Fibroblast of skin of back (primary cell): ENCODE measurements at regions not wholly inside any gene's neighbourhood (a gene's known extent, or its start where the extent isn't known, plus 50 kb on each side); places are given as distances from the start of the nearest gene placed in this dataset.
"Not testable (repeated sequence)": the region's sequence is repeated elsewhere in the genome, so short reads cannot be mapped to it uniquely, and the experiment has no call there.

ENCODE experiments used
- DNase-seq: peaks from one replicate; pipeline ENCODE4 v3.0.0-alpha.2; 2013

DNA sequence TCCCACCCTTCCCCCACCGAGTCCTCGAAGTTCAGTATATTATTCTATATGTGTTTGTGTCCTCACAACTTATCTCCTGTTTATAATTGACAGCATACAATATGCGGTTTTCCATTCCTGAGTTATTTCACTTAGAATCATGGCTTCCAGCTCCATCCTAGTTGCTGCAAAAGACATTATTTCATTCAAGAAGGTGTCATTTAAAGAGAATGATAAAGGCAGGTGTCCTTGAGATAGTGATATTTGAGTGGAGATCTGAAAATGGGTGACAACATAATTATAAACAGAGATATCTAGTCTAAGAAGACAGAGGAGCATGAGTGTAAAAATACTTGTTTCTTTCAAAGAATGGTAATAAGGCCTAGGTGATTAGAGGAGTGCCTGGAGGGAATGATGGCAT, 876.8 kb downstream of the SLC6A15 start:
- no peak for DNase-seq

DNA sequence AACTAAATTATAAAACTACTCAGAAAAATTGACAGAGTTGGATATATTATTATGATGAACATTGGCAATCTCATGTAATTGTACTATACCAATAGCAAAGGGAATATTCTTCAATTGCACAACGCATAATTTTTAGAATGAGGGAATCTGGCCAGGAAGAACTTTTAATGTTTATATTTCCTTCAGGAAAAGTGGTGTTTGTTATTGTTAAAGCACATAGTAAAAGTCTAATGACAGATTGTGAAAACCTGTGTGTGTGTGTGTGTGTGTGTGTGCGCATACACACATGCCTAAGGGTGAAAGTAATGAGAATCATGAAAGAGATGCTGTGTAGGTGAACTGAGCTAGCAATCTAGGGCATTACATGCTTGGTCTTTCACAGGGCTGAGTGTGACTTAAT, 877.7 kb downstream of the SLC6A15 start:
- DNase-seq, result no peak

DNA sequence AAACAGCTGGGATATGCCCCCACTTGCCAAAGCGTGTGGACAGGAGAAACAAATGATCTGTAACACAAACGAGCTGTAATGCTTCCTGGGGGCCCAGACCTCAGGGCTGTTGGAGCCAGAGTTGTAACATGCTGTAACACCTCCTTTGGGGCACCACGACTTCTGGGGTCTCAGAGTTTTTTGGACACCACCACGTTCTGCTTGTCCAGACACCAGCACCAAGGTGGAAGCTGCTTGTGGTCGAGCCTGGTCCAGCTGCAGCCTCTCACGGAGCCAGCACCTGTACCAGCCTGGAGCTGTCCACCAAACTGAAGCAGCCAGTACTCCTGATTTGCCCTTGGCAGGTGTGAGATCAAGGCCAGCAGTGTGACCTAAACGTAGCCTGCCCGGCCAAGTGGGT, 879.4 kb downstream of the SLC6A15 start:
- DNase-seq, result no peak

DNA sequence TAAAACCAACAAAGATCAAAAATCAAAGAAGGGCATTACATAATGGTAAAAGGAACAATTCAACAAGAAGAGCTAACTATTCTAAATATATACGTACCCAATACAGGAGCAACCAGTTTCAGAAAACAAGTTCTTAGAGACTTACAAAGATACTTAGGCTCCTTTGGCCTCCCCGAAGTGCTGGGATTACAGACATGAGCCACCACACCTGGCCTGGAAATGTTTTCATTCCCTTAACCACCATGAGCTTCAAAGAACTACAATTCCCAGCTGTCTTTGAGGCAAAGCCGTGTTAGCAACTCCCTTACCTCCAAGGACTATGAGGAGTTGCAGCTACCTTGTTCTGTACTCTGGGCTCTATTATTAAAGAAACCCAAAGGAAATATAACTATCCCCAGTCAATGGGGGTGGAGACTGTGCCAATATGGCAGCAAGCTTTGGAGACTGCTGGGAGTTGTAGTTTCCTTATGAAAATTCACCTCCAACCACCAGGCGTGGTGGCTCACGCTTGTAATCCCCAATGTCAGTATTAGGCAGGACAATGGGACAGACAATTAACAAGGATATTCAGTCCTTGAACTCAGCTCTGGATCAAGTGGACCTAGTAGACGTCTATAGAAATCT, 893.9 kb downstream of the SLC6A15 start:
- not testable (repeated sequence) for DNase-seq

DNA sequence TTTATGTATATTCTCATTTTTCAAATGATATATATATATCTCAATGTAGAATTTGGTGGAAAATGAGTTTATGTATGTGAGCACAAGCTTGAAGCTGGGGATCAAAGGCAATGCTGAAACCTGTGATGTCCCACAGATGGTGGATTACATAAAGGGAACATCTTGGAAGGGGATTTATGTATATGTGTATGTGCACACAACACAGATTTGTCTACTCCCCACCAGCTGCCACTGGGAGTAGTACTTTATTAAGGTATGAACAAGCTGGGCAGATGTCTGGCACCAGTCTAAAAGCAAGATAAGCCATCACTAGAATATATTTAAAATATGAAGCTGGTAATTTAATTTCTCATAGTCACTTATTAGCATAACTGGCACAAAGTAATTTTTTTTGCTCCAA, 895.6 kb downstream of the SLC6A15 start:
- no peak for DNase-seq

DNA sequence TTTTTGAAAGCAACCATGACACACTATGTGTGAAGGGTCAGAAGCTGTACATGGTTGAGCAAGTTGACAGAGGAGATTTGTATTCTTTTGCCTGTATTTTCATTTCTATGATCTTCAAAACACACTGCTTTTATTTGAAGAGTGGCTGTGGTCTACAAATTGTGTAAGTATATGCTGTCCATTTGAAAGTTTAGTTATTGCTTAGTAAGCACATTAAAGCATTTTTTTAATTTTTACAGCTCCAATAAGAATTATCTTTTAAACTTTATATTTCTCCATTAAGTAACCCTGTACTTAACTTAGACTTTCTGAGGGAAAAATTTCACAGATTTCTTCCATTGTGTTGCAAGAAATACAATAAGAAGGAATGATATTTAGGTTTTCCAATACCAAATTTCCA, 915.2 kb downstream of the SLC6A15 start:
- DNase-seq, result no peak

DNA sequence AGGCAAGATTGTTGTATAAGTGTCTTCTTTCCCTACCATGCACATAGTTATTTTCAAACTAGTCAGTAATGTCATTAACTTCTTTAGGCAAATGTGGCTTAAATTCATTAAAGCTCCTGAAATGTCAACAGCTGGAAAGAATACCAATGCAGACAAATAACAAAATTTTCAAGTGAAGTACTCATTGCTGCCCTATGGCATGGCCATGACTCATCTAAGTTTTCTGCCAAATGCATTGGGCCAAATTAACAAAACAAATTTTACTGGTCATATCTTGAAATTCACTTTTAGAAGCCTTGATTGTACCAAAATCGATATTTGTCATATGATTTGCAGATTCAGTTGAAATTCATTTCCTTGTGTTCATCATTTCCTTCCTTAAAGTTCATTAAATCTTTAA, 915.9 kb downstream of the SLC6A15 start:
- DNase-seq, result peak; percentile 12

DNA sequence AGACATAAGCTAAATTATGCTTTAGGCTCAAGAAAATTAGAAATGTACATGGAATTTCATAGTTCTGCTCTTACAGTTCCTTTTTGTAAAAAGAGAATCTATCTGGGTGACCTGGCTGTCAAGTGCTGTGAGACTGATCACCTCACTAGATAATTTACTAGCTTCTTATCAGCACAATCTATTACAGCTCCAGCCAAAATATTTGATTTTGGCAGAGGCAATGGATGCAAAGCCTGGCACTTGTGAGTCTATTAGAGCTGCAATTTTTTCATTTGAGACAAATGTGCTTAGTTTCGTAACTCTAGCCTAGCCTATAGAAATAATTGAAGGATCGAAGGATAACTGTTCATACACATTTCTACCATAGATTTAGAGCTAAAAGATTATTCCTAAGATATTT, 927.5 kb downstream of the SLC6A15 start:
- no peak for DNase-seq

DNA sequence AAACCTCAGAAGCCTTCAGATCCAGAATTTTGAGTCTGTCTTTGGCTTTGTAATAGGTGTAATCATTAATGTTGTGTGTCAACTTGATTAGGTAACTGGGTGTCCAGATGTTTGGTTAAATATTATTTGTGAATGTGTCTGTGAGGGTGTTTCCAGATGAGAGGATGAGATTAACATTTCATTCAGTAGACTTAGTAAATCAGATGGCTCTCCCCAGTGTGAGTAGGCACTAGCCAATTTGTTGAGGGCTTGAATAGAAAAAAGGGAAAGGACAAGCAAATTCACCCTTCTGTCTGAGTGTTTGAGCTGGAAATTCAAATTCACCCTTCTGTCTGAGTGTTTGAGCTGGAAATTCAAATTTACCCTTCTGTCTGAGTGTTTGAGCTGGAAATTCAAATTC, 932.2 kb downstream of the SLC6A15 start:
- DNase-seq, result no peak

DNA sequence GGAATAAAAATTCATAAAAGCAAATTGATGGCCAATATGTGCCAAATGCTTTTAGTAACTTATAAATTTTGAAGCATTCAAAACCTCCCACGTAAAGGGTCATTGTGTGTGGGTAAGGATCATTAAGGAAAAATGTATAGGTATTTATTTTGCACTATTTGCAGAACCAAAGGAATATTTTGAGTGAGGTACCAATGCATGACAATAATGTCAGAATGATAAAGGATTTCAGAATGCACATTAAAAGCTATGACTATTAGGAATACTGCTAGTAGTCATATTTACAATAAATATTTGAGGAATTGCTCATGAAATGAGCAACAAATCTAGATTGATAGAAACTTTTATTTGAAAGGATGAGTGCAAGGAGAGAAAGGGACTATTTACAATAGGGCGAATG, 932.8 kb downstream of the SLC6A15 start:
- DNase-seq, result peak; percentile 3

DNA sequence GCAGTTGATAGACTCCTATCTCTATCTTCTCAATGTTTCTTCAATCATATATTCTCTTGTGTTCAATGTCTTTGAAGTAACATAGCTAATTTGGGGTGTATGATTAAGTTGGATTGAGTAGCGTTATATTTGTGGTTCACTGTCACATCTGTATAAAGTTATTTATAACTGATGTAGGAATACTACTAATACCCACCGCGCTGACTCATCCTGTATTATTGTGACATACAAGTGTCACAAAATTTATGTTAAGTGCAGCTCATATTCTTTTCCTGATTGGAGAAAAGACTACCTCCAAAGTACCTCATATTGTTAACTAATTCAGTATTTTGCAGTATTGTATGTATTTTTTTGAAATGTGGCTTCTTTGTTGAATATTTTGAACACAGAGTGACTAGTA, 940.8 kb downstream of the SLC6A15 start:
- peak; percentile 5 for DNase-seq

DNA sequence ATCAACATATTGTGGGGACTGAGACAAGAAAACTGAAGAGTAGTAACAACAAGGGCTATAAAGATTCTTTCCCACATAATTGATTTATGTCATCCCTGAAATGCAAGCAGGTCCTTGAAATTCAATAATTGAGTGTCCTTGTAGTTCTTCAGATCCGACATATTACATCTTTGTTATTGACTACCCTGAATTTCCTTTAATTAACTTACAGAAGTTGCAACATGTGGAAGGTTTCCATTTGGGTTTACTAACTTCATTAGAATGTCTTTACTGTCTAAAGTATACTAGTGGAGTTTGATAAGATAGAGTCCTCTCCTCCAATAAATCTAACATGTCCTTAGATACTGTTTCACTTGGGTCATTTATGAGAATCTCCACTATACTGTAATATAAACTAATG, 951.8 kb downstream of the SLC6A15 start:
- DNase-seq, result no peak

DNA sequence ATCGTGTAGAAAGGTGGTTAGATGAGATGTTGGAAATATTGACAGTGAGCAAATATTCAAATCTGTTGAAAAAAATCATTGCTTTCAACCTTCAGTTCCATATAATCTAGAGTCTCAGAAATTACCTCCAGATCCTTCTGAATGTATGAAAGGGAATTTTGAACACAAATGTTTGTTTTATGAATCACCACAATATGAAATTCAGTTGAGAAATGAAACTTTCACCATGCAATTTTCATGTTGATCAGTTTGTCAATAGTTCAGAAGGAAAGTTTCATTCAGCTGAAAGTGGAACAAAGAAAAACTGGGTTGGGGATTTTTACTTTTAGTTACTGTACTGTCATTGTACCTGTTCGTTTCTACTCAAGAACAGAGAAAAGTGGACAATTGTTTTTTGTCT, 953.6 kb downstream of the SLC6A15 start:
- DNase-seq, result peak; percentile 26

DNA sequence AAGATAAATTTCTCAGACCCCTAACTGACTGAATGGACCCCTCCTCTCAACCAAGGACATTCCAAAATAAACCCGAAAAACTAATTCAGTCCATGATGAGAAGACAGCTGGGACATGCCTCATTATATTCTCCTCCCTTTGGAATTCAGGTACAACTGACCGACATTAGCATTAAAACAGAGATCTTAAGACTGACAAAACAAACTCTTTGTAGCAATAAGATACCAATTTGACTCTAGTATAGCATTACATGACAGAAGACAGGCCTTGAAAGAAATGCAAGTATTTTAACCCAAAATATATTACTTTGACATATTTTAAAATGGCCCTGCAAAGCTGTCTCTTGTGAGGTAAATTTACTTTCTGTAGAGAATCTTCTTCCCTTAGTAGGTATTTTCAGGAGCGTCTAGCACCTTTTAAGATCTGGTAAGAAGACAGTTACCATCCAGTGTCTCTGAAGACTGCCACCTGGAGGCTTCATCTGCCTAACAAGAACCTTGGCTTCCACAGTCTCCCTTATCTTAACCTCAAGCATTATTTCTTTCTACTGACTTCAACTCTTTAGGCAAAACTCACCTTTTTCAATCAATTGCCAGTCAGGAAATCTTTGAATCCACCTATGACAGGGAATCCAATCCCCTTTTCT, 957.5 kb downstream of the SLC6A15 start:
- DNase-seq, result no peak

DNA sequence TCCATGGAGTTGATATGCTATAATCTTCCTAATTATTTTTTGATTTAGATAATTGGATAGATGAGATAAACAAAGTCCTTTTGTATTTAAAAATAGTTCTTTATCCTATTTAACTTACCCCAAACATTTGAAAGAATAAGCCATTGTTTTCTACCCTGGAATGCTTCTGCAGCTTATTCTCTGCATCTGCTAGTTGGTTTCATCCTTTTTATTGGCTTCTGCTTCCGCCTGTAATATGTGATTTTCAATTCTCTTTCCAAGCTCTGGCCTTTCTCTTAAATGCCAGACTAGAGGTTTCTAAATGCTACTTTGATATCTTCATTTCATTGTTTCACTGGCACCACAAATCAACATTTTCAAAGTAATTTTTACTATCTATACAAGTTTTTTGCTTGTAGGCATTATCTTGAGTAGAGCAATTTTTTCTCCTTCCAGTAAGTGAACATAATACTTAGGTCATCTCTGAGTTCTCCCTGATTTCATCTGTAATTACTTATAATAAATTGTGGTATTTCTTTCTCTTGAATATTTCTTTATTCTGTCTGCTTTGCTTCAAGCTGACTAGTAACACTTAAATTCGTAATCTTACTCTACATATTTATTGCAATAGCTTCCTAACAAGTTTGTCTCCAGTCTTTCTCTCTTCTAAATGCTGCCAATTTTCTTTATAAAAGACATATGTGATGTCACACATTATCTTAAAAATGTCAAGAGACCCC, 958.4 kb downstream of the SLC6A15 start:
- no peak for DNase-seq

DNA sequence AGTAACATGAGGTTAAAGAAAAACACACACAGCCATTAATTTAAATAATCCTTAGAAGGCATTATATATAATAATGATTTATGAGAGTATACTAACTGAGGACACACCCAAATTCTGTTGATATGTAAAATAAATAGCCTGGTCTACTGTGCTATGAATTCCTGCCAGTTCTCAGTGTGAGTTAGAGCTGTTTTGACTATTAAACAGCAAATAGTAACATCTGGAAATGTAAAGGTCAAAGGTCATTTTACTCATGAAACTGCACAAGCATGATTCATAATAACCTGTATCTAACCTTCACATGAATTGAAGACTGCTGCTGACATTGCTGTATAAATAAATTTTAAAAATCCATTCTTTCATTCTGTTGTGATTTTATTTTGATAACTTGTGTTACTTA, 966.7 kb downstream of the SLC6A15 start:
- DNase-seq, result peak; percentile 30

DNA sequence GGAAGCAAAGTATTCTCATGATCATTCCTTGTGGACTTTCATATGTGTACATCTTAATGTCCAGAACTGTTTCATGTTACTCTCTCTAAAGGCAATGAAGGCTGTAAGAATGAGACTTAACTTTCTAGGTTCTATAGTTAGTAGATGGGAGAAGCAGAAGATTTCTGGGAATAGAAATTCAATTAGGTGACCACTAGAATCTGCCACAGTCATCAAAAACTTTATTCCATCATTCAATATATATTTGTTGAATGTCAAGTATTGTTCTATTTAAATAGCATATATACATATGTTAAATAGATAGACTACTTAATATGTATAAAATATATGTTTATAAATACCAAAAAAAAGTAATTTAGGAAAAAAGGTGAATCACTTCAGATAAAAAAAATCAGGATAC, 972.9 kb downstream of the SLC6A15 start:
- no peak for DNase-seq

DNA sequence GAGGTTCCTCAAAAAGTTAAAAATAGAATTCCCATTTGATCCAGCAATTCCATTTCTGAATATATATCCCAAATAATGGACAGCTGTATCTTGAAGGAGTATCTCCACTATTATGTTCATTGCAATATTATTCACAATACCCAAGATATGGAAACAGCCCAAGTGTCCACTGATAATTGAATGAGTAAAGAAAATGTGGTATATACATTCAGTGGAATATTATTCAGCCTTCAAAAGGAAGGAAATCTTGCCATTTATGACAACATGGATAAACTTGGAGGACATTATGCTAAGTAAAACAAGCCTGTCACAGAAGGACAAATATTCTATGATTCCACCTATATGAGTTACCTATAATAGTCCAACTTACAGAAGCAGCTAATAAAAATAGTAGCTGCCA, 979.0 kb downstream of the SLC6A15 start:
- DNase-seq, result no peak

DNA sequence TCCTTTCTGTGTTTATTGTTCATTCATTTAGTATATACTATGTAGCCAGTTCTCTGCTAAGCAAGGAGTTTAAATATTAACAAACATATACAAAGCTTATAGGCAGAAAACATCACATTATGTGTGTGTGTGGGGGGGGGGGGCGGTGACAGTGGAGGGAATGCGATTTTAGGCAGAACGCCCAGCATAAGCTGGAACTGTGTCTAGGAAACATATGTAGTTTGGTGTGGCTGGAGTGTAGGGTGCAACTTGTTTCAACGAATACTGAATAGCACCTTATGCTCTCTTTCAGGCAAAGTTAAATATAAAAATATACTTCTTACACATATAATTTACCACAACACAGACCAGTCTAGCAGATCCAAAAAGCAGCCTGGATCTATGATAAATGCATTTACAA, 980.6 kb downstream of the SLC6A15 start:
- no peak for DNase-seq

DNA sequence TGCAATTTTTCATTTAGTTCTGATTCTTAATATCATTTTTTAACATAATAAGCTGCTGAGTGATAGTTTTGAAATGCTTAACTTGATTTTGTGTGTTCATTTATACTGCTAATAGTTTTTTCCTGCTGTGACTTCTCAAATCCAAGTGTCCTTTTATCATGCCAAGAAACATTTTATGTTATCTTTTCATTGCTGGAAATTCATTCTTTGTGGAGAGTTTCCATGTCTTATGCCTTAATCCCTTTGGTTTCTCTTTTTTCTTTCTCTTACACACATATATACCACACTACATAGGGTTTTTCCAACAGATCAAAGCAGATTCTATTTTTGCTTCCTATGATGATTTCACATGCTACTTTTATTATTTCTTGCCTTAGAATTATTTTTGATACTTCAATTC, 981.1 kb downstream of the SLC6A15 start:
- DNase-seq, result no peak

DNA sequence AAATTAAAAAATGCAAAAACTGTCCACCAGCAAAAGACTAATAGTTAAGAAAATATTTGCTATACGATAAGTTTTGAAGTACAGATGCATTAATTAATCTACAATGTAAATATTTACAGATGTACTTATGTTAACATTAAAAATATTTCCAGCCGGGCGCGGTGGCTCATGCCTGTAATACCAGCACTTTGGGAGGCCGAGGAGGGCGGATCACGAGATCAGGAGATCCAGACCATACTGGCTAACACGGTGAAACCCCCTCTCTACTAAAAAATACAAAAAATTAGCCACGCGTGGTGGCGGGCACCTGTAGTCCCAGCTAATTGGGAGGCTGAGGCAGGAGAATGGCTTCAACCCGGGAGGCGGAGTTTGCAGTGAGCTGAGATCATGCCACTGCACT, 982.8 kb downstream of the SLC6A15 start:
- not testable (repeated sequence) for DNase-seq

DNA sequence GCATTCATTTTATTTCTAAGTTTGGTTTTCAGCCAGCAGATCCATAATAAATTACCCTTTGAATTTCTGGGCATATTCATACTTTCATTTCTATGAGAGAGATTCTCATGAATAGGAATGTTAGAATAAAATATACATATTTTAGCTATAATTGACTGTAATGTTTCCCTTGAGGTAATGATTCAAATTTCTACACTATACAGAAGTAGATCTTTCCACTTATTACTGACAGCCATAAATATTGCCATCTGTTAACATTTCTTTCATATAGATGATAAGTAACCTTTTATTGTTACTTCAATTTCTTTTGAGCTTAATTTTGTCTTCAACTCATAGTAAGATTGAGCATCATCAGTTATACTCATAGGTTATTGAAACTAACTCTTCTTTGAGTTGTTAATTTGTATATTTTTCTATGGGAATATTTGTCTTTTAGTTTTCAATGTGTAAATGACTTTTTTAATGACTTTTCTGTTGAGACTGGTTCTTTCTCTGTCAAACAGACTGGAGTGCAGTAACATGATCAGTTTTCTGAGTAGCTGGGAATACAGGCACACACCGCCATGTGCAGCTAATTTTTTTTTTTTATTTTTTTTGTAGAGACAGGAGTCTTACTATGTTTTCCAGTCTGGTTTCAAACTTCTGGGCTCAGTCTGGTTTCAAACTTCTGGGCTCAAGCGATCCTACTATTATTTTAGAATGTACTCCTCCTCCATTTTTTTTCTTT, 991.6 kb downstream of the SLC6A15 start:
- DNase-seq, result no peak

DNA sequence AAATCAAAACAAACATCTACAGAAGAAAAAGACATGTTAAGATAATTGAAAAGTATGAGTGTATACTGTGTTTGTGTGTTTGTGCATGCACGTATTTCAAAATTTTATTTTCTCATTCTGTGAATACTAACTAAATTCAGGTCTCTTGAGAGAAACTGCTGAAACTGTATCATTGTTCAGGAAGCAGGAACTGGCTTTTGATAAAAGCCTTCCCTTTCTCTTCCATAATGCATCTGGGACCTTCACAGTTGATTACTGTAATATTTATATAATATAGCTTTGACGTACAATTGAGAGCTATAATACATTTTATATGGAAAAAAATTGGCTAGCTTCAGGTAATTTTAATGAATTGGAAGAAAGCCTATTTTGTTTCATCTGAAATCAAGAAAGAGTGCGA, 993.5 kb downstream of the SLC6A15 start:
- no peak for DNase-seq

DNA sequence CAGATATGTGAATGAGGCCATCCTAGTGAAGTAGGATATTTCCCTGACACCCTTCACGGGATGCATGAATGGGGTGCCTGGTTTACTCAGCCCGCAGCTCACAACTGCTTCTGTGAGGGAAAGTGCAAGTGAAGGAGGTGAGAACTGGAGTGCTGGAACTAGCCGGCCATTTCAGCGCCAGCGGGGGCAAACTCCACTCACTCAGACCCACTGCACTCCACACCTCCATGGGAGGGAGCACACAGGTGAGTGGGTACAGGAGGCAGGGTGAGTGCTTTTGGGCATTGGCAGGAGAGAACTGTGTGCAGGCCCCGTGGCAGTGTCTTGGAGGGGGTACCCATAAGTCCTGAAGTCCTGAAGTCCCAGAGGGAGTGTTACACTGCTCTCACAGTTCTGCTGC, 1008.4 kb downstream of the SLC6A15 start:
- no peak for DNase-seq
